NCI-H524 (cell line): ENCODE measurements at regions not wholly inside any gene's neighbourhood (a gene's known extent, or its start where the extent isn't known, plus 50 kb on each side); places are given as distances from the start of the nearest gene placed in this dataset.
"Not testable (repeated sequence)": the region's sequence is repeated elsewhere in the genome, so short reads cannot be mapped to it uniquely, and the experiment has no call there.

Source experiments
- DNase-seq, 2 experiments: peaks; one replicate each; lab custom pipeline; 2025; lab: John Stamatoyannopoulos, UW

DNA sequence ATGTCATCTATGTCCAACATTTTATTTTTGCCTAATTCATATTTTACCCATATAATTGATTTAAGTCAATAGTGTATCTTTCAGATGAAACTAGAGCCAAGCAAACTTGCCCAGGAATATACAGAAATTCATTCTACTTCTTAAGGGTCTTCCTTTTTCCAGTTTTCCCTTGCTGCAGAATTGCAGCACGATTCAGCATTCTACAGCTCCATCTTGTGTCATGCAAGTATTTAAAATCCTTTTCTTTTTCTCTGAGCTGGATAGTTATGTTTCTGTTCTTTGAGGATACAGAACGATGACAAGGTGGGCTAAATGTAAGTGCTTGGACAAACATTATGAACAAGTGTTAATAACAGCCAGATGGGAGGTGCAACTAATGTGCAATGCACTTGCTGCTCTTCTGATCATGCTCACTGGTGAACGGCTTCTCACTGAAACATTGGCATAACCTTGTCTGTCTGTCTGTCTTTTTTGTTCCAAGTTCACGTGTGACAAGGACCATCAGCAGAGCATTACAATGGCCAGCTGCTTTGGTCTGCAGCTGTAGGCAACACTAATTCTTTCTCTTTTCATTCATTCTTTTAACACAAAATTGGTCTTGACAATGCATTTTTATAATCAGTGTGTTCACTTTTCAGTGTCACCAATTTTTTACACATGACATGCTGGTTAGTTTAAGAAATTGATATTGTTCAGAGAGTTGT is 1821.7 kb downstream of the ARAP2 start:
- peak; percentile 3 to 38 for DNase-seq

DNA sequence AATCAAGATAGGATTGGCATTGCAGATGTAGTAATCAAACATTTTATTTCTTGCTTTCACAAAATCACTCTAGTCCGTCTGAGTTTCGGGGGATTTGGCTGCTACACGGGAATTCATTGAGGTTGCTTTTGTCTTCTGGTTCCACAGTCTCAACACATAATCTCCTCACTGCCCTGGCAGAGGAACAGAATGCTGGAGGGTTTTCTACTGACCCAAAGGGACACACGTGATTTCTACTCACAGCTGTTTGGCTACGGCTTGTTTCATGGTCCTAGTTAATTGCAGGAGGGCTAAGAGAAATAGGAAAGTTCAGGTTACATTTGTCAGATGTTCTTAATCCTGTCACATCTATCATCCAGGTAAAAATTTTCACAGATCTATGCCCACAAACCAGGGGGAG is 1811.6 kb downstream of the ARAP2 start:
- DNase-seq: no peak

DNA sequence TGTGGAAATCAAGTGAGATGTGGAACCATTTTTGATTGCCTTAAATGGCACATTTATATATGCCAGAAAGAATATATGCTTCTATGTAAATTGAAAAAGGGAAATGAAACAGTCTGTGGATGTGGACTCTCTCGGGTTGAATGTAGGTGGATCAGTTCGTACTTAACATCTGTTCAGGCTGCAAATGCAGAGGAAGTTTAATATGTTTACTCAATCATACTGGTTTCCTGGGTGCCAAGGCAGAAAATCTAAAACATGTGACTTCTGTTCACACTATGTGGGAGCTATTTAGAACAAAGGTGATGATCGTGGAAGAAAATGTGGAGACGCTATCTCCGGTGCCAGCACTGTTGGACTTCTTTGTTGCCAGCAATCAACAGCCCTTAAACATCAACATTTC is 1809.9 kb downstream of the ARAP2 start:
- DNase-seq: not testable (repeated sequence)

DNA sequence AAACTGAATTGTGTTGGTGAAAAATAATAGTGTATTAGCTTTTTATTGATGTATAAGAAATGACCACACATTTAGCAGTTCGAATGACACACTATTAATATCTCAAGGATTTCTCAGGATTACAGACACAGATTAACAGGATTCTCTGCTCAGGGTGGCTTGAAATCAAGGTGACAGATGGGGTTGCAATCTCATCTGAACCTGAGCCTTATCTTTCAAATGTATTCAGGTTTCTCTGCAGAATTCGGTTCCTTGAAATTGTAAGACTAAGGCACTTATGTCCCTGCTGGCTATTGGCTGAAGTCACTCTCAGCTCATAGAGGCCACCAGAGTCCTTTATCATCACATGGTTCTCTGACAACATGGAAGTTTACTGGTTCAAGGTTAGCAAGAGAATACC is 1780.1 kb downstream of the ARAP2 start:
- DNase-seq: peak; percentile 36 to 82

DNA sequence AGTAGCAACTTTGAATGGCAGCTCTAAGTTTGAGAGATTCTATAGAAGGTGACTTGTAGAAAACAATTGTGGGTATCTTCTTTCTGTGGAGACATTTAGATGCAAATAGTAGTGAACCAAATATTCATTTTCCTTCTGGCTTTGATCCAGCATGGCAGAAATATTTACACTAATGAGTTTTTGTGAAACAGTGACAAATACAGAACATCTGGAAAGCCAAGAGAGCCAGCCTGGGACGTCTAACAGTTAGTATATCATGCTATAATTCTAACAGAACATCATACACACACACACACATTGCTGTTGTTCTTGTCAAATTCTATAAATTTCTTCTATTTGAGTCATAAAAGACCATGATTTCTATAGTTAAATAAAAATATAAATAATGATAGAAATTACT is 1777.9 kb downstream of the ARAP2 start:
- DNase-seq: no peak

DNA sequence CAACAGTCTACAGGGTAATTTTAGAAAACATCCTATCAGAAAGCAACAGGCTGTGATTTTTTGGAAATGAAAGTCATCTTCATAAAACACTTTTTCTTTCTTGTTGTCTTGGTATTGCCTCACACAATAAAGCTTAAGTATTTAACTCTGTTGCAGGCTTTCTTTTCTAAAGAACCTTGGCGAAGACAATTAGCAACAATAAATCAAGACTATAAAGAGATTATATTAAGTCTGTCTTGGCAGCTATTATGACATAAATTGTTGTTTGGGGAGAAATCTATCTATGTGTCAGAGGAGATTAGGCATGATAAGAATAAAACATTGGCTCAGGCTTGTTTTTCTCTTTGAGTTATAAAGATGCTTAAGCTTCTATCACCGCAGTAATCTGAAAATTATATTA is 1774.8 kb downstream of the ARAP2 start:
- DNase-seq: no peak

DNA sequence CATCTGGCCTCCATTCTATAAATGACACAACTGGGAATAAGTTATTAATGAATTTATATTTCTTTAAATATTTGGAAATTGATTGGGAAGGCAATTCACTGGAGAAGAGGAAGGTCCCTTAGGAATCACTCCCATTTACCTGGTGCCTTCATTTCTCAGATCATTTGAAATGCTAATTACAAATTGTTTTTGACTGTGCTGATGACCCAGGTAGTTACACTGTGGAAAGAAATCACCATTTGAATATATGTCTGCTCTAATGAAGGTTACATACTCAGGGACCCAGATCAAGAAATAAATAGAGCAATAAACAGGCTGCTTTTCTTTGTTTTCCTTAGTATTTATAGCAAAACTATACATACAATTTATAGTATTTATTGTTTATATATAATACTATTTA is 1759.1 kb downstream of the ARAP2 start:
- no peak for DNase-seq

DNA sequence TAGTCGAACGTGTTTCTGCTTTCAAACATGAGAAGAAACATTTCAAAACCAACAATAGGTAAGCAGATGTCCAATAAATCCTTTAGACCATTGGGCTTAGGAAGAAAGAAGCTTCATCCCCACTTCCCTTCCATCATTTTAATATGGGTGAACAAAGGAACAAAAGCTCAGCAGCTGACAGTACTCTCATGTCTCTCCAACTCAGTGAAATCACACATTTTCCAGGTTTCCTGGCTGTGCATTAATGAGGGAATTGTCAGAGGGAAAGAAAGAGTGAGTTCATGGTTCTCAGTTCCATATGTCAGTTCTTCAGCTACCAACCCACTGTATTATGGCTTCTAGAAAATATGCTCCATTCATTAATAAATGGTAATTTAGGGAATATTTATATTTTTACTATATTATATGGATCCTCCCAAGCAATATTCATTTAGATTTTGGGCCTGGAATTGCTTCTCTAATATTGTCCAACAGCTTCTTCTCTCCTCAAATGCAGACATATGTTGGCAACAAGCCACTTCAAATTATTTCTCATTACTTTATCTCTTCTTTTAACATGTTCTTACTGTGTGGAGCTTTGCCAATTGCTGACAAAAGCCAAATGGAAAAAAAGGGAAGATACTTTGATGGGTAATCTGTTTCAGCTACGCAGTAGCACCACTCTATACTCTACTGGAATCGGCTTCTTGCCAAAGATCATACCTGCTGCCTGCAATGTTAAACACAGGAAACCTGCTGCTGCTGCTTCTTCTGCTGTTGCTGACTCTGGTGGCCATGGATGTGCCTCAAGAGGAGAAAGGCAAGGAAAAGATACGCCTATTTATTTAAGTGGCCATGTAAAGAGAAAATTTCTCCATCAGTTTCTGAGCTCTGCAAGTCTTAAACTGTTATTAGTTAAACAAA is 1757.6 kb downstream of the ARAP2 start:
- no peak for DNase-seq

DNA sequence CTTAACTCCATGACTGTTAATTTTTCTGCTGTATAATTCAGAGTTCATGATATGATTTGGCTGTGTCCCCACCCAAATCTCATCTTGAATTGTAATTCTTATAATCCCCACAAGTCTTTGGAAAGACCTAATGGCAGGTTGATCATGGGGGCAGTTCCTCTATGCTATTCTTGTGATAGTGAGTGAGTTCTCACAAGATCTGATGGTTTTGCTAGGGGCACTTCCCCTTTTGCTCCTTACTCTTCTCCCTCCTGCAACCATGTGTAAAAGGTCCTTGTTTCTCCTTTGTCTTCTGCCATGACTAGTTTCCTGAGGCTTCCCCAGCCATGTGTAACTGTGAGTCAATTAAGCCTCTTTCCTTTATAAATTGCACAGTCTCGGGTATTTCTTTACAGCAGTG is 1751.9 kb downstream of the ARAP2 start:
- no peak for DNase-seq

DNA sequence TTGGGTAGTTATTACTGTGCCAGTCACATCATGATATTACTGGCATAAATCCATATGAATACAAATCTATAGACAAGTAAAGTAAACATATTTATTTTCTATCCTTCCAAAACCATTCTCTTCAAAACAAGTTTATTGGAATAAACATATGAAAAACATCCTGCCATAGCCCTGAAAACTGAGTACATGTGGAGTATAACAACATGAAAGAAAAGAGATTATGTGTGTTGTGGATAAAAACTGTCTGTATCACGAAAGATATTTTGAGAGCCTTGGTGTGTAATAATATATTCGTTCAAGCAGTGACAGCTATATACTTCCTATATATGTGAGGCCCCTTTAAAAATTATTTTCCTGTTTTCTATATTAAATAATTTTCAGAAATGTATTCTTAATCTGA is 1742.2 kb downstream of the ARAP2 start:
- no peak for DNase-seq

DNA sequence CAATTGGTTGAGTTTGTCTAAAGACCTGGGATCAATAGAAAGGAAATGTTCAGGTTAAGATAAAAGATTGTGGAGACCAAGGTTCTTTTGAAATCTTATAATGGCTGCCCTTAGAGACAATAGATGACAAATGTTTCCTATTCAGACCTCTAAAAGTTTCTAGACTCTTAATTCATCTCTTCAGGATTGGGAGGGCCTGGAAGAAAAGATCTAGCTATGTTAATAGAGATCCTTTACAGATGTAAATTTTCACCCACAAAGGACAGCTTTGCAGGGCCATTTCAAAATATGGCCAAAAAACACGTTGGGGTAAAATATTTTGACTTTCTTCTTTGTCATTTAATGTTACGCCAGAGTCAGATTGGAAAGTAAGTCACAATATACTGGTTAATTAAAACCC is 1739.6 kb downstream of the ARAP2 start:
- not testable (repeated sequence) for DNase-seq

DNA sequence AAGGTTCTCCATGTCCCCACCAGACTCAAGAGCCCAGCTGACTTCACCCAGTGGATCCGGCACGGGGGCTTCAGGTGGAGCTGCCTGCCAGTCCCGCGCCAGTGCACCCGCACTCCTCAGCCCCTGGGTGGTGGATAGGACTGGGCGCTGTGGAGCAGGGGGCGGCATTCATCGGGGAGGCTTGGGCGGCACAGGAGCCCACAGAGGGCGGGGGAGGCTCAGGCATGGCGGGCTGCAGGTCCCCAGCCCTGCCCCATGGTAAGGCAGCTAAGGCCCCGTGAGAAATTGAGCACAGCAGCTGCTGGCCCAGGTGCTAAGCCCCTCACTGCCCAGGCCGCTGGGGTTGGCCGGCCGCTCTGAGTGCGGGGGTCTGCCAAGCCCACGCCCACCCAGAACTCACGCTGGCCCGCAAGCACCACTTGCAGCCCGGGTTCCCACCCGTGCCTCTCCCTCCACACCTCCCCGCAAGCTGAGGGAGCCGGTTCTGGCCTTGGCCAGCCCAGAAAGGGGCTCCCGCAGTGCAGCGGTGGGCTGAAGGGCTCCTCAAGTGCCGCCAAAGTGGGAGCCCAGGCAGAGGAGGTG is 1737.7 kb downstream of the ARAP2 start:
- not testable (repeated sequence) for DNase-seq

DNA sequence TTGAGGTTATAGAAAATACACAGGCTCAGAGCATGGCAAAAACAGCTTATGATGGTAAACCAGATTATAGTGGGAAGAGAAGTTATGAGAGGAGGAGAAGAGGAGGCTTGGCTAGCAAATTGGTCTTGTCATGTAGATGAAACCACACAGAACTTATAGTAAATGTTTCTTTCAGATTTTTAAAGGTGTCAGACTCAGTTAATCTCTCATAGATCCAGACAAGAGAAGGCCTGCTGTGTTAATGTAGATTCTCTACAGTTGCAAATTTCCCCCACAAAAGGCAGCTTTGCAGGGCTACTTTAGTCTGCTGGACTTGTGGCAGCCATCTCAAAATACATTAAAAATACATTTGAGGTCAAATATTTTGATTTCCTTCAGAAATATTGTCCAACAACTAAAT is 1731.7 kb downstream of the ARAP2 start:
- DNase-seq: no peak

DNA sequence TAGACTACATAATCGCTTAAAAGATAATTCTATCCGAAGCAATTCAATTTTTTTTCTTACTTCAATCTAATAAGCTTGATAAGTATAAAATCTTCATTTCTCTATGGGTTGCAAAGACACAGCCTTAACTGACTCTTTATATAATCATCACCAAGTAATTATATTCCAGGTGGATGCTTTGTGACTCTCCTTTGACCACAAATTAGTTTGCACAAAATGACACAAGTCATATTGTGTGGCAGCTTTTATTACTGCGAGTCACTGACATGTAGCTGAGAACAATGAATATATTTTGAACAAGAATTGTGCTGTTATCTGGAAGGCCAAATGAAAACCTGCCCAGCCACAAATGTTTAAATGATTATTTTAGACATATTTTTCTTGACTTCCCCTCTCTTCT is 1727.8 kb downstream of the ARAP2 start:
- DNase-seq: no peak

DNA sequence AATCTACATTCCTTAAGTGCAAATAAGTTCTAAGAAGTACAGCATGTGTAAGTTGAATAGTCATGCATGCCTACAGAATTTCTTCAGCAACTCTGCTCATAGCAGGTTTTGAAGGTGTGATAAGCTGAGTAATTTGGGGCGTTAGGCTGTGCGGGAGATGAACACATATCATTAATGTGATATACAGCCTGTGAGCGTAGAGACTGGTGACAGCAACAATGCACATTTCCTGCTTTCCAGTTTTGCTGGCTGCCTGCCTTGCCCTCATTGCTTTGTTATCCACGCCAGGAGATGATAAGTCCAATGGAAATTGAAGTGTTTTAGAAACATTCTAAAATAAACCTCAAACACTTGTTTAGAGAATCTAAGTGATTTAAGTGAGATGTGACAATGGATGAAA is 1709.4 kb downstream of the ARAP2 start:
- DNase-seq: no peak

DNA sequence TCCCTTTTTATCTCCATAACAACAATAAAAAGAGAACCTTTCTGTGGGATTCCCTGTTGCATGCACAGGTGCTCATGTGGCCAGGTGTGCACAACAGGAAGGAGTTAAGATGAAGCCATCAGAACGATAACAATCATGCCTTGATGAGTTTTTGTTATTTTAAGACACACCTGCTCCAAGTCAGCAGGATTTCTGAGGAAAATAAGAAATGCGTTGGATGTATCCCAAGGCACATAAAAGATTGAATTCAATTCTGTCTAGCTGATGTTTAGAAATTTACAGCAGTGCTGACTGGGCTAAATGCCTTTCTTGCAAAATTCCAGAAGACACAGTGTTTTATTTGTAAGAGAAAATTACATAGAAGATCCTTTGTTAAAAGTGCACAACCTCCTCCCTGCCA is 1678.2 kb downstream of the ARAP2 start:
- no peak for DNase-seq

DNA sequence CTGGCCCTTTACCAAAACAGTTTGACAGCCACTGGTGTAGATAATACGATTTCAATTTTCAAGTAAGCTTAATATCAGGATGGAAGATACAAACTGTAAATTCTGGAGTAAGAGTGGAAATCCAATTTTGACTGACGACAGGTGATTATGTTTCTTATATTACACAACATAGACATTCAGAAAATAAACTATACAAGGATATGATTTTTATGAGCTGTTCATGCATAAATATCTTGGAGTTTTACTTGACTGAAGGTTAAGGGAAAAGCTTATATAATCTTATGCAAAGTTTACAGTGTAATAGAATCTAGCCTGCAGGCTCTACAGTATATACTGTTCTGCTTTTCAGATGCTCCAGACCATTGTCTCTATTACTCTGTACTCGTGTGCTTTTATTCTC is 1672.3 kb downstream of the ARAP2 start:
- DNase-seq: no peak

DNA sequence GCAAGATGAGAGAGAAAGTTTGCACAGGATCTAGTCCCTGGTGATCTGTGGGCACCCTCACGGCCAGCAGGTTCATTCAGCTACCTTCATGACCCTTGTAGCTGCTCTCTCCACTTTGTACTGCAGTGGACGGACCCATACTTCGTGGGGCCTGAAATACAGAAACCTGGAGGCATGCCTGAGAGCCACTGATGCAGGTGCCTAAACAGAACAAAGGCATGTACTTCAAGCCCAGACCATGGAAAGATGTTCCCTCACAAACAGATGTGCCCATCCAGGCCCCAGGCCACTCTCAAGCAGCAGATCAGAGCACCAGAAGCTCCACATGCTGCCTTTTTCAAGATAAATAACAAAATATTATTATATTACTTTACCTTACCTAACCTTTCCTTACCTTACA is 1629.0 kb downstream of the ARAP2 start:
- DNase-seq: no peak

DNA sequence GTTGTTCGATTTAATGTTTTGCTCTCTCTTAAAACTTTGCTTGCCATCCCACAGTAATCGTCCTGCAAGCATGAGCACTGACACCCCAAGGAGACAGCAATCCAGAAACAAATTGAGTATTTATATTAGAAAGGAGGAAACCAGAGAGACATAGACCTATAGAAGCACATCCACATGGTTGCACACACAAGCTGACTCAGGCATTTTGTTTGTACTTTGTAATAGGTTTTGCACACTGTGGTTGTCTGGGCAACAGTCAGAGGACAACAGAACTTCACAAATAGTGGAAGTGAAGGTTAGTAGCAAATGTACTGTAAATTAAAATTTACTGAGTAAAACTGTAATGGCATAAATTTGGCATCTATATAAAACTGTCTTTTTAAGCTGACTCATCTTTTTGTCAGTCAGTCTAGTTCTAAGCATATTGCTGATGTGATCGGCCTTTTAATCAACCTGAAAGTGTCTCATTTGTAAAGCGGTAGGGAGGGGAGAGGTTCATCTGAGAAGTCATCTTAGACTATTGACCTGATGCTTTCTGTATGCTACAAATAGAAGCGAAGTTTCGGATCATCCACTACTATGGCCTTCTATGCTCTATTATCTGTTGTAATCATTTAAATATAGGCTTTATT is 1624.7 kb downstream of the ARAP2 start:
- DNase-seq: no peak

DNA sequence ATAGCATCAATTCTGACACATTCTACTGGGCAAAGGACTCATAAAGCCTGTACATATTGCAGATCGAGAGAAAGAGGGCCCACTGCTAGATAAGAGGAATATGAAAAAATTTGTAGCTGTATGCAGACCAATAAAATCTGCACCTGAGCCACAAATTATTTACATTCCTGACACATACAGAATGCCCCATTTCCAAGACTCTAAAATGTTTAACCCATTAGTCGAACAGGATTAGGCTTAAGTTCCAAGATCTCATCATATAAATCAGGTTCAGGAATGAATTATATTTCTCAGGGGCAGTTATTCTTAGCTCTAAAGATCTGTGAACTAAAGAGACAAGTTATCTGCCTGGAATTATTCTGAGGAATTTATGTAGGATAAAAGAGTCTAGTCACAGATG is 1615.8 kb downstream of the ARAP2 start:
- DNase-seq: no peak

DNA sequence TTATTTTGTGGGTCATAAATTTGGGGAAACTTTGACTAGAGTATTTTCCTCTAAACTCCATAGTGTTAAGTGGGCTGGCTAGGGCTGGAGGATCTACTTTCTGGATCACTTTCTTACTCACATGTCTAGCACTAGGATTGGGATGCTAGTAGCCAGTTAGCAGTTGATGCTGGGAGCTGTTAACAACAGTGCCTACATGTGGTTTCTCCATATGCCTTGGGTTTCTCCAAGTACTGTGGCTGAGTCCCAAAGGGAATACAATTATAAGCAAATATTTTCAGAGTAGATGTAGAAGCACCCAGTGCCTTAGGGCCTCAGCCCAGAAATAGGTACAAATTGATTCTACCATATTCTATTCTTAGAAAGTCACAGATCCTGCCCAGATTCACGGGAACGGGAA is 1614.9 kb downstream of the ARAP2 start:
- no peak for DNase-seq

DNA sequence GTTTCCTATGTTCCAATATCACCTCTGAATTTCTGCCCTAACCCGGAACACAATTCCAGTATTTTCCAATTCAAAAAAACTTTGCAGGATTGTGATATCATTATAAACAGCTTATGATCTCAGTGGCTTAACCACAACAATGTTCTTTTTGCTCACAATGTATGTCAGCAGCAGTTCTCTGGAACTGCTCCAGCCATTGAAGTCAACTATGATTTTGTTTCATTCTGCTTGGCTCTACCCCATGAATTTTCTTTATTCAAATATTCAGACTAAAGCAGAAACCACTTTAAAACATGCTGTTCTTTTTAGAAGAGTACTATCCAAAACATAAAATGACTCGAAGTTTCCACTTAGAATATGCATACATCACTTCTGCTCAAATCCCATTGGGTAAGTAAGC is 1611.1 kb downstream of the ARAP2 start:
- DNase-seq: no peak

DNA sequence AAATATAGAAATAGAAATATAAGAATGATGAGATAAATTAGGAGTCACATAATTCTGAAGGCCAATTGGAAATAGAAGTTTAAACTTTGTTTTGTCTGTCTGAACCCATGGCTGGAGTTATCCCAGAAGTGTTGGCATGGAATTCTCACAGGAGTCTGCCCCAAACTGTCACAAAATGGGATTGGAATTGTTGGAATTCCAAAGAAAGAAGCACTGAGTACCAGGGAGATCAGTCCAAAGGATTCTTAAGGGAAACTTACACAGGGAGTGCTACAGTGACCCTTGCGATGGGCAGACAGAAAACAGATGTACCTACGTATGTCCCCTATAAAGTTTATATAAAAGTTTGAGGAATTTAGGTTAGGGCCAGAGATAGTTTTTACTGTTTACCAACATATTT is 1607.7 kb downstream of the ARAP2 start:
- DNase-seq: no peak
